ENCODE measurements at regions not wholly inside any gene's neighbourhood (a gene's known extent, or its start where the extent isn't known, plus 50 kb on each side); places are given as distances from the start of the nearest gene placed in this dataset.
"Not testable (repeated sequence)": the region's sequence is repeated elsewhere in the genome, so short reads cannot be mapped to it uniquely, and the experiment has no call there.

GRCh38 chr16:58858577-58858976 is 124.5 kb upstream of the GOT2 start:
- not testable (repeated sequence) for TF ChIP-seq CTCF, POLR2A, EP300 (IDR thresholded peaks at IDR 0.05)

Data from ovary (tissue), 3 donors.